ENCODE measurements at regions not wholly inside any gene's neighbourhood (a gene's known extent, or its start where the extent isn't known, plus 50 kb on each side); places are given as distances from the start of the nearest gene placed in this dataset.

GRCh38 chrX:13397878-13398818 lies 78.3 kb upstream of the ATXN3L start:
- TF ChIP-seq EZH2 (IDR thresholded peaks at IDR 0.05; ENCODE audit: borderline replicate concordance, control insufficient read depth, low read depth, low read length) (no peak), DPF2 (IDR thresholded peaks at IDR 0.05) (no peak), EP300 (IDR thresholded peaks at IDR 0.05; ENCODE audit: borderline replicate concordance in 1 of 2, control insufficient read depth in 1 of 2, low read depth in 2 of 2, low read length in 2 of 2) (no peak), ZBTB40 (IDR thresholded peaks at IDR 0.05; ENCODE audit: borderline replicate concordance) (no peak), CBX3 (IDR thresholded peaks at IDR 0.05; ENCODE audit: borderline replicate concordance, low read depth) (no peak), CTCF (IDR thresholded peaks at IDR 0.05 in 2 of 3, conservative IDR thresholded peaks at IDR 0.05 in 1 of 3; ENCODE audit: control insufficient read depth in 2 of 3, extremely low read depth in 1 of 3, insufficient read depth in 1 of 3, low read depth in 3 of 3, low read length in 3 of 3) (no peak), RELA (IDR thresholded peaks at IDR 0.05; ENCODE audit: borderline replicate concordance, partially characterized antibody) (no peak), REST (IDR thresholded peaks at IDR 0.05; ENCODE audit: low read depth, low read length) (no peak), CUX1 (IDR thresholded peaks at IDR 0.05; ENCODE audit: insufficient replicate concordance, low read depth, low read length) (no peak)
